ENCODE measurements at regions not wholly inside any gene's neighbourhood (a gene's known extent, or its start where the extent isn't known, plus 50 kb on each side); places are given as distances from the start of the nearest gene placed in this dataset.

GRCh38 chr17:77393274-77393600 is 252.5 kb downstream of the SEC14L1 start:
- no peak overlapping the region for H3K9ac ChIP-seq (ENCODE audit: low read depth in 1 of 2, low read length in 2 of 2)
- no peaks in the 10 kb centered on the region for H3K9me3 ChIP-seq (ENCODE audit: control insufficient read depth in 4 of 4, low read length in 3 of 4)
- no peak for DNase-seq (ENCODE audit: low spot score)
- H3K27me3 ChIP-seq (ENCODE audit: control insufficient read depth in 4 of 4, insufficient read depth in 4 of 4, low read length in 3 of 4), result no peaks in the 10 kb centered on the region
- peaks cover 10 to 62% (median 53%) of the 10 kb centered on the region in 4 donors for H3K4me1 ChIP-seq (ENCODE audit: control insufficient read depth in 4 of 4, insufficient read depth in 4 of 4, low read length in 3 of 4)
- no peak for TF ChIP-seq ZBTB33 (IDR thresholded peaks at IDR 0.05)
- no peak for TF ChIP-seq GABPA (IDR thresholded peaks at IDR 0.05 in 1 of 2, conservative IDR thresholded peaks at IDR 0.05 in 1 of 2)
- TF ChIP-seq NR2F2 (IDR thresholded peaks at IDR 0.05), result no peak
- TF ChIP-seq HNF4G (IDR thresholded peaks at IDR 0.05), result no peak
- TF ChIP-seq RAD21 (IDR thresholded peaks at IDR 0.05), result no peak
- no peak for TF ChIP-seq TAF1 (conservative IDR thresholded peaks at IDR 0.05)
- no peak for TF ChIP-seq FOXA1 (IDR thresholded peaks at IDR 0.05)
- no peak for TF ChIP-seq SP1 (IDR thresholded peaks at IDR 0.05)
- no peak for TF ChIP-seq EGR1 (IDR thresholded peaks at IDR 0.05; ENCODE audit: low read depth in 2 of 2)
- no peak for TF ChIP-seq HNF4A (conservative IDR thresholded peaks at IDR 0.05)
- H3K4me3 ChIP-seq (ENCODE audit: low read depth in 1 of 3, low read length in 3 of 3), result no peak overlapping the region
- no peaks in the 10 kb centered on the region for H3K36me3 ChIP-seq (ENCODE audit: control insufficient read depth in 4 of 4, insufficient read depth in 3 of 4, low read depth in 1 of 4, low read length in 3 of 4)
- 76% methylated on average over 5 of the region's 5 CpGs for WGBS
- peak overlapping the region; percentile 93 to 95 for H3K27ac ChIP-seq (ENCODE audit: low read depth in 1 of 2, low read length in 2 of 2)

- TF ChIP-seq CTCF (IDR thresholded peaks at IDR 0.05; ENCODE audit: low read depth, low read length, missing input control) (no peak), ZBTB33 (IDR thresholded peaks at IDR 0.05) (no peak), EGR1 (IDR thresholded peaks at IDR 0.05; ENCODE audit: low read depth in 2 of 2) (no peak), HNF4A (conservative IDR thresholded peaks at IDR 0.05) (no peak), GABPA (IDR thresholded peaks at IDR 0.05 in 1 of 2, conservative IDR thresholded peaks at IDR 0.05 in 1 of 2) (no peak), NR2F2 (IDR thresholded peaks at IDR 0.05) (no peak), JUND (IDR thresholded peaks at IDR 0.05) (no peak), RAD21 (IDR thresholded peaks at IDR 0.05) (no peak), YY1 (IDR thresholded peaks at IDR 0.05) (no peak), RXRA (IDR thresholded peaks at IDR 0.05) (no peak), MAX (IDR thresholded peaks at IDR 0.05) (no peak), TAF1 (conservative IDR thresholded peaks at IDR 0.05) (no peak), FOXA2 (IDR thresholded peaks at IDR 0.05) (no peak), FOXA1 (IDR thresholded peaks at IDR 0.05) (no peak)
- TF ChIP-seq, protein P1, sequence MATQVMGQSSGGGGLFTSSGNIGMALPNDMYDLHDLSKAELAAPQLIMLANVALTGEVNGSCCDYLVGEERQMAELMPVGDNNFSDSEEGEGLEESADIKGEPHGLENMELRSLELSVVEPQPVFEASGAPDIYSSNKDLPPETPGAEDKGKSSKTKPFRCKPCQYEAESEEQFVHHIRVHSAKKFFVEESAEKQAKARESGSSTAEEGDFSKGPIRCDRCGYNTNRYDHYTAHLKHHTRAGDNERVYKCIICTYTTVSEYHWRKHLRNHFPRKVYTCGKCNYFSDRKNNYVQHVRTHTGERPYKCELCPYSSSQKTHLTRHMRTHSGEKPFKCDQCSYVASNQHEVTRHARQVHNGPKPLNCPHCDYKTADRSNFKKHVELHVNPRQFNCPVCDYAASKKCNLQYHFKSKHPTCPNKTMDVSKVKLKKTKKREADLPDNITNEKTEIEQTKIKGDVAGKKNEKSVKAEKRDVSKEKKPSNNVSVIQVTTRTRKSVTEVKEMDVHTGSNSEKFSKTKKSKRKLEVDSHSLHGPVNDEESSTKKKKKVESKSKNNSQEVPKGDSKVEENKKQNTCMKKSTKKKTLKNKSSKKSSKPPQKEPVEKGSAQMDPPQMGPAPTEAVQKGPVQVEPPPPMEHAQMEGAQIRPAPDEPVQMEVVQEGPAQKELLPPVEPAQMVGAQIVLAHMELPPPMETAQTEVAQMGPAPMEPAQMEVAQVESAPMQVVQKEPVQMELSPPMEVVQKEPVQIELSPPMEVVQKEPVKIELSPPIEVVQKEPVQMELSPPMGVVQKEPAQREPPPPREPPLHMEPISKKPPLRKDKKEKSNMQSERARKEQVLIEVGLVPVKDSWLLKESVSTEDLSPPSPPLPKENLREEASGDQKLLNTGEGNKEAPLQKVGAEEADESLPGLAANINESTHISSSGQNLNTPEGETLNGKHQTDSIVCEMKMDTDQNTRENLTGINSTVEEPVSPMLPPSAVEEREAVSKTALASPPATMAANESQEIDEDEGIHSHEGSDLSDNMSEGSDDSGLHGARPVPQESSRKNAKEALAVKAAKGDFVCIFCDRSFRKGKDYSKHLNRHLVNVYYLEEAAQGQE (IDR thresholded peaks at IDR 0.05), result no peak
- no peak for DNase-seq (ENCODE audit: low spot score)
- Histone ChIP-seq H3K4me1 (ENCODE audit: control insufficient read depth in 4 of 4, insufficient read depth in 4 of 4, low read length in 3 of 4) (peaks cover 10 to 55% (median 47%) of the 10 kb centered on the region in 4 donors), H3K27ac (ENCODE audit: low read depth in 1 of 2, low read length in 2 of 2) (peak overlapping the region; percentile 32 to 52), H3K36me3 (ENCODE audit: control insufficient read depth in 4 of 4, insufficient read depth in 3 of 4, low read depth in 1 of 4, low read length in 3 of 4) (no peaks in the 10 kb centered on the region), H3K27me3 (ENCODE audit: control insufficient read depth in 4 of 4, insufficient read depth in 4 of 4, low read length in 3 of 4) (no peaks in the 10 kb centered on the region), H3K4me3 (ENCODE audit: low read depth in 1 of 3, low read length in 3 of 3) (no peak overlapping the region), H3K9ac (ENCODE audit: low read depth in 1 of 2, low read length in 2 of 2) (peak overlapping the region in 1 of 2 donors; percentile 31), H3K9me3 (ENCODE audit: control insufficient read depth in 4 of 4, low read length in 3 of 4) (no peaks in the 10 kb centered on the region)
- WGBS, result 77% methylated on average over 10 of the region's 10 CpGs
Observed at GRCh38 chr17:77393867-77394539, 253.2 kb downstream of the SEC14L1 start.

Measured in liver (tissue), 8 donors.